IPS DF 4.7 (cell line): ENCODE measurements at regions not wholly inside any gene's neighbourhood (a gene's known extent, or its start where the extent isn't known, plus 50 kb on each side); places are given as distances from the start of the nearest gene placed in this dataset.
"Not testable (repeated sequence)": the region's sequence is repeated elsewhere in the genome, so short reads cannot be mapped to it uniquely, and the experiment has no call there.

Experiments used
- DNase-seq: peaks from one replicate; pipeline ENCODE4 v3.0.0-alpha.2; 2013; ENCODE audit warnings: low spot score; ENCODE audit errors: extremely low read depth

GRCh38 chr9:129319076-129319937 lies 141.2 kb upstream of the IER5L start:
- no peak for DNase-seq

- no peak for DNase-seq
These were observed 140.3 kb upstream of the IER5L start for GRCh38 chr9:129318121-129319075.

- no peak for DNase-seq
These were observed 139.3 kb upstream of the IER5L start for GRCh38 chr9:129317179-129318011.

- no peak for DNase-seq
These were observed 138.4 kb upstream of the IER5L start for GRCh38 chr9:129316281-129317030.

- no peak for DNase-seq
These were observed 135.4 kb upstream of the IER5L start for GRCh38 chr9:129313331-129313955.

GRCh38 chr9:129312251-129313122 lies 134.4 kb upstream of the IER5L start:
- DNase-seq, result no peak

GRCh38 chr9:129311643-129312042 lies 133.6 kb upstream of the IER5L start:
- DNase-seq, result no peak

GRCh38 chr9:129310666-129311350 lies 132.7 kb upstream of the IER5L start:
- DNase-seq, result no peak

- no peak for DNase-seq
These were observed 131.8 kb upstream of the IER5L start for GRCh38 chr9:129309906-129310305.

GRCh38 chr9:129309041-129309430 lies 131.0 kb upstream of the IER5L start:
- no peak for DNase-seq

GRCh38 chr9:129307227-129307970 lies 129.3 kb upstream of the IER5L start:
- no peak for DNase-seq

GRCh38 chr9:129306318-129306973 lies 128.4 kb upstream of the IER5L start:
- DNase-seq, result no peak

GRCh38 chr9:129305246-129305645 lies 127.2 kb upstream of the IER5L start:
- DNase-seq, result no peak

GRCh38 chr9:129301941-129302340 lies 123.9 kb upstream of the IER5L start:
- DNase-seq, result no peak

- DNase-seq, result not testable (repeated sequence)
These were observed 118.1 kb upstream of the IER5L start for GRCh38 chr9:129296195-129296594.

- no peak for DNase-seq
These were observed 113.0 kb upstream of the IER5L start for GRCh38 chr9:129291041-129291501.

- no peak for DNase-seq
These were observed 112.5 kb upstream of the IER5L start for GRCh38 chr9:129290606-129291005.
